Transverse colon (tissue), 4 donors: ENCODE measurements at regions not wholly inside any gene's neighbourhood (a gene's known extent, or its start where the extent isn't known, plus 50 kb on each side); places are given as distances from the start of the nearest gene placed in this dataset.
"Not testable (repeated sequence)": the region's sequence is repeated elsewhere in the genome, so short reads cannot be mapped to it uniquely, and the experiment has no call there.

Source experiments
- POLR2A ChIP-seq: fragments of 450-650 bp; IDR thresholded peaks from one replicate; pipeline ENCODE4 v1.6.1; 2016; ENCODE audit warnings: antibody characterized with exemption, mild to moderate bottlenecking, moderate library complexity
- POLR2AphosphoS5 ChIP-seq, 3 donors: sonication (generic); formaldehyde crosslinking; IDR thresholded peaks; one replicate each; pipeline ENCODE4 v1.6.1; 2016; ENCODE audit warnings: antibody characterized with exemption in 3 of 3
- TF ChIP-seq, protein P1 (sequence below), 5 experiments: fragments of 200-600 bp in 3 of 5; fragments of 450-650 bp in 2 of 5; sonication (generic) in 3 of 5; IDR thresholded peaks; 1 replicate in 2 of 5; 2 replicates in 3 of 5; pipeline ENCODE4 v1.5.1; 2016 to 2017; ENCODE audit warnings: antibody characterized with exemption in 5 of 5, inconsistent platforms in 3 of 5, mild to moderate bottlenecking in 2 of 5, moderate library complexity in 1 of 5

- TF ChIP-seq, protein P1, sequence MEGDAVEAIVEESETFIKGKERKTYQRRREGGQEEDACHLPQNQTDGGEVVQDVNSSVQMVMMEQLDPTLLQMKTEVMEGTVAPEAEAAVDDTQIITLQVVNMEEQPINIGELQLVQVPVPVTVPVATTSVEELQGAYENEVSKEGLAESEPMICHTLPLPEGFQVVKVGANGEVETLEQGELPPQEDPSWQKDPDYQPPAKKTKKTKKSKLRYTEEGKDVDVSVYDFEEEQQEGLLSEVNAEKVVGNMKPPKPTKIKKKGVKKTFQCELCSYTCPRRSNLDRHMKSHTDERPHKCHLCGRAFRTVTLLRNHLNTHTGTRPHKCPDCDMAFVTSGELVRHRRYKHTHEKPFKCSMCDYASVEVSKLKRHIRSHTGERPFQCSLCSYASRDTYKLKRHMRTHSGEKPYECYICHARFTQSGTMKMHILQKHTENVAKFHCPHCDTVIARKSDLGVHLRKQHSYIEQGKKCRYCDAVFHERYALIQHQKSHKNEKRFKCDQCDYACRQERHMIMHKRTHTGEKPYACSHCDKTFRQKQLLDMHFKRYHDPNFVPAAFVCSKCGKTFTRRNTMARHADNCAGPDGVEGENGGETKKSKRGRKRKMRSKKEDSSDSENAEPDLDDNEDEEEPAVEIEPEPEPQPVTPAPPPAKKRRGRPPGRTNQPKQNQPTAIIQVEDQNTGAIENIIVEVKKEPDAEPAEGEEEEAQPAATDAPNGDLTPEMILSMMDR (IDR thresholded peaks at IDR 0.05): not testable (repeated sequence)
- TF ChIP-seq POLR2A; POLR2AphosphoS5 (IDR thresholded peaks at IDR 0.05): not testable (repeated sequence)
These were observed 720.0 kb upstream of the DEFB115 start for GRCh38 chr20:30537459-30537858.
